ENCODE measurements at regions not wholly inside any gene's neighbourhood (a gene's known extent, or its start where the extent isn't known, plus 50 kb on each side); places are given as distances from the start of the nearest gene placed in this dataset.

- Histone ChIP-seq H3K4me1 (peaks cover 0 to 5% of the 10 kb centered on the region in 2 donors), H3K27ac (no peak overlapping the region), H3K27me3 (no peaks in the 10 kb centered on the region), H3K4me3 (no peak overlapping the region), H3K36me3 (no peaks in the 10 kb centered on the region), H3K9me3 (no peaks in the 10 kb centered on the region)
- no peak for DNase-seq (ENCODE audit: low spot score)
- TF ChIP-seq CTCF (IDR thresholded peaks at IDR 0.05): no peak
These were observed 846.7 kb upstream of the ID2 start for GRCh38 chr2:7835151-7835550.

- no peak for TF ChIP-seq CTCF (IDR thresholded peaks at IDR 0.05)
- no peaks in the 10 kb centered on the region for H3K27me3 ChIP-seq
- no peak overlapping the region for H3K4me3 ChIP-seq
- H3K36me3 ChIP-seq: no peaks in the 10 kb centered on the region
- no peak overlapping the region for H3K27ac ChIP-seq
- peaks cover 0 to 5% of the 10 kb centered on the region in 2 donors for H3K4me1 ChIP-seq
- H3K9me3 ChIP-seq: no peaks in the 10 kb centered on the region
- DNase-seq (ENCODE audit: low spot score): no peak
These were observed 845.9 kb upstream of the ID2 start for GRCh38 chr2:7835693-7836680.

- Histone ChIP-seq H3K36me3 (no peaks in the 10 kb centered on the region), H3K4me3 (no peak overlapping the region)
These were observed 844.6 kb upstream of the ID2 start for GRCh38 chr2:7837237-7837760.

GRCh38 chr2:7838669-7839068 lies 843.2 kb upstream of the ID2 start:
- no peak for DNase-seq (ENCODE audit: low spot score)
- H3K9me3 ChIP-seq: no peaks in the 10 kb centered on the region
- no peaks in the 10 kb centered on the region for H3K27me3 ChIP-seq
- TF ChIP-seq CTCF (IDR thresholded peaks at IDR 0.05): no peak
- H3K27ac ChIP-seq: no peak overlapping the region
- no peak overlapping the region for H3K4me3 ChIP-seq
- H3K4me1 ChIP-seq: peaks cover 0 to 5% of the 10 kb centered on the region in 2 donors
- H3K36me3 ChIP-seq: no peaks in the 10 kb centered on the region

More at GRCh38 chr2:7837237-7837760, 844.6 kb upstream of the ID2 start:
- no peak for TF ChIP-seq CTCF (IDR thresholded peaks at IDR 0.05)
- no peak for DNase-seq (ENCODE audit: low spot score)
- no peaks in the 10 kb centered on the region for H3K9me3 ChIP-seq
- no peaks in the 10 kb centered on the region for H3K27me3 ChIP-seq
- no peak overlapping the region for H3K27ac ChIP-seq
- peaks cover 0 to 5% of the 10 kb centered on the region in 2 donors for H3K4me1 ChIP-seq

GRCh38 chr2:7840651-7841380 lies 841.0 kb upstream of the ID2 start:
- TF ChIP-seq CTCF (IDR thresholded peaks at IDR 0.05): no peak
- no peak overlapping the region for H3K4me3 ChIP-seq
- no peak overlapping the region for H3K27ac ChIP-seq
- H3K9me3 ChIP-seq: no peaks in the 10 kb centered on the region
- H3K27me3 ChIP-seq: no peaks in the 10 kb centered on the region
- peaks cover 0 to 9% of the 10 kb centered on the region in 2 donors for H3K4me1 ChIP-seq
- H3K36me3 ChIP-seq: no peaks in the 10 kb centered on the region
- no peak for DNase-seq (ENCODE audit: low spot score)

Data from right atrium auricular region (tissue), 2 donors.